Mesenchymal stem cell (in vitro differentiated cells and primary cell): ENCODE measurements at regions not wholly inside any gene's neighbourhood (a gene's known extent, or its start where the extent isn't known, plus 50 kb on each side); places are given as distances from the start of the nearest gene placed in this dataset.

Experiments
- DNase-seq: peaks from one replicate; pipeline ENCODE4 v3.0.0-alpha.2; 2013
- H2AFZ ChIP-seq: one replicate; pipeline ENCODE4 v1.6.1; 2013; ENCODE audit warnings: low read depth, mild to moderate bottlenecking, control low read depth, inconsistent platforms, low read length, moderate library complexity
- H2AK5ac ChIP-seq: 2 replicates; pipeline ENCODE4 v1.6.1; 2013; ENCODE audit warnings: low read length, moderate library complexity, mild to moderate bottlenecking, inconsistent platforms; ENCODE audit not compliant: severe bottlenecking
- H2BK120ac ChIP-seq: one replicate; pipeline ENCODE4 v1.6.1; 2013; ENCODE audit warnings: low read depth, mild to moderate bottlenecking, inconsistent platforms, low read length, moderate library complexity
- H2BK12ac ChIP-seq, 2 experiments: one replicate each; pipeline ENCODE4 v1.6.1; 2013; ENCODE audit warnings: inconsistent platforms in 2 of 2, low read length in 2 of 2, mild to moderate bottlenecking in 2 of 2, moderate library complexity in 2 of 2, control low read depth in 1 of 2
- H2BK15ac ChIP-seq: one replicate; pipeline ENCODE4 v1.6.1; 2013; ENCODE audit warnings: mild to moderate bottlenecking, low read depth, inconsistent platforms; ENCODE audit not compliant: poor library complexity, severe bottlenecking
- H2BK5ac ChIP-seq: 2 replicates; pipeline ENCODE4 v1.6.1; 2013; ENCODE audit warnings: low read depth, mild to moderate bottlenecking, low read length, control low read depth, inconsistent platforms; ENCODE audit not compliant: poor library complexity, severe bottlenecking
- H3K14ac ChIP-seq, 2 experiments: one replicate each; pipeline ENCODE4 v1.6.1; 2013; ENCODE audit warnings: inconsistent platforms in 2 of 2, low read length in 2 of 2, control low read depth in 1 of 2, mild to moderate bottlenecking in 1 of 2, moderate library complexity in 1 of 2
- H3K18ac ChIP-seq, 2 experiments: one replicate each; pipeline ENCODE4 v1.6.1; 2013; ENCODE audit warnings: inconsistent platforms in 2 of 2, low read length in 2 of 2, control low read depth in 1 of 2, low read depth in 1 of 2, mild to moderate bottlenecking in 1 of 2
- H3K23ac ChIP-seq, 2 experiments: one replicate each; pipeline ENCODE4 v1.6.1; 2013; ENCODE audit warnings: inconsistent platforms in 2 of 2, low read length in 2 of 2, mild to moderate bottlenecking in 2 of 2, moderate library complexity in 2 of 2, control low read depth in 1 of 2
- H3K27ac ChIP-seq: 2 replicates; pipeline ENCODE4 v1.5.1; 2013; ENCODE audit warnings: mild to moderate bottlenecking, moderate library complexity, low read length, control low read depth, inconsistent platforms; ENCODE audit not compliant: poor library complexity, severe bottlenecking
- H3K27me3 ChIP-seq, 2 experiments: 2 replicates each; pipeline versions ENCODE4 v1.6.1 to v1.7.0; 2013; ENCODE audit warnings: low read length in 2 of 2, mild to moderate bottlenecking in 2 of 2, moderate library complexity in 2 of 2, control low read depth in 1 of 2, inconsistent platforms in 1 of 2; ENCODE audit not compliant: control insufficient read depth in 1 of 2, insufficient read depth in 1 of 2
- H3K36me3 ChIP-seq, 2 experiments: 2 replicates each; pipeline versions ENCODE4 v1.6.1 to v1.7.0; 2013; ENCODE audit warnings: low read length in 2 of 2, control low read depth in 1 of 2, inconsistent platforms in 1 of 2, low read depth in 1 of 2, mild to moderate bottlenecking in 1 of 2; ENCODE audit not compliant: insufficient read depth in 2 of 2, control insufficient read depth in 1 of 2
- H3K4ac ChIP-seq, 2 experiments: one replicate each; pipeline ENCODE4 v1.6.1; 2013; ENCODE audit warnings: inconsistent platforms in 2 of 2, low read length in 2 of 2, mild to moderate bottlenecking in 2 of 2, moderate library complexity in 2 of 2, control low read depth in 1 of 2, low read depth in 1 of 2
- H3K4me1 ChIP-seq: 2 replicates; pipeline ENCODE4 v1.6.1; 2013; ENCODE audit warnings: low read depth, low read length, control low read depth; ENCODE audit not compliant: control insufficient read depth, insufficient read depth
- H3K4me2 ChIP-seq: 2 replicates; pipeline ENCODE4 v1.6.1; 2013; ENCODE audit warnings: low read length, mild to moderate bottlenecking, inconsistent platforms; ENCODE audit not compliant: poor library complexity, severe bottlenecking
- H3K4me3 ChIP-seq, 2 experiments: 2 replicates each; pipeline versions ENCODE4 v1.5.1 to v1.7.0; 2013; ENCODE audit warnings: low read length in 2 of 2, mild to moderate bottlenecking in 2 of 2, control low read depth in 1 of 2, low read depth in 1 of 2; ENCODE audit not compliant: insufficient read depth in 1 of 2
- H3K79me1 ChIP-seq: replicated peaks from 2 replicates; pipeline ENCODE4 v1.6.1; 2013; ENCODE audit warnings: mild to moderate bottlenecking, control low read depth, low read length, inconsistent platforms; ENCODE audit not compliant: poor library complexity, severe bottlenecking
- H3K9ac ChIP-seq: 2 replicates; pipeline ENCODE4 v1.7.0; 2013; ENCODE audit warnings: mild to moderate bottlenecking, low read length, moderate library complexity
- H3K9me3 ChIP-seq: 2 replicates; pipeline ENCODE4 v1.7.0; 2013; ENCODE audit warnings: mild to moderate bottlenecking, low read length; ENCODE audit not compliant: control insufficient read depth
- H4K8ac ChIP-seq: one replicate; pipeline ENCODE4 v1.6.1; 2013; ENCODE audit warnings: inconsistent platforms, mild to moderate bottlenecking, low read length, moderate library complexity
- H4K91ac ChIP-seq: one replicate; pipeline ENCODE4 v1.6.1; 2013; ENCODE audit warnings: mild to moderate bottlenecking, low read length, inconsistent platforms
- WGBS: methylation state at CpG from one replicate; pipeline ENCODE4 v1.1.7; 2013; ENCODE audit warnings: mixed read lengths; 5-methylcytosine and 5-hydroxymethylcytosine counted together

- Histone ChIP-seq H4K91ac (no peak overlapping the region), H3K4me2 (no peak overlapping the region), H3K4ac (no peak overlapping the region), H3K14ac (no peak overlapping the region), H3K23ac (no peak overlapping the region), H3K36me3 (peaks cover 0 to 3% of the 10 kb centered on the region in 2 experiments), H2AK5ac (no peak overlapping the region), H2AFZ (no peak overlapping the region), H3K4me1 (peaks cover 5% of the 10 kb centered on the region), H3K4me3 (no peak overlapping the region), H3K18ac (no peak overlapping the region), H2BK15ac (no peak overlapping the region), H4K8ac (no peak overlapping the region), H2BK5ac (no peak overlapping the region), H2BK12ac (no peak overlapping the region), H3K27ac (no peak overlapping the region), H3K9me3 (no peaks in the 10 kb centered on the region), H2BK120ac (no peak overlapping the region), H3K27me3 (no peaks in the 10 kb centered on the region), H3K9ac (peak overlapping the region; percentile 16), H3K79me1 (no peaks in the 10 kb centered on the region)
- no peak for DNase-seq
- WGBS = 83% methylated on average over 13 of the region's 15 CpGs
Measured at GRCh38 chr4:185965426-185966384, 103.3 kb upstream of the TLR3 start.

GRCh38 chr4:185966549-185966948 is 102.4 kb upstream of the TLR3 start:
- H2BK12ac ChIP-seq = no peak overlapping the region
- H4K8ac ChIP-seq = peak overlapping the region; percentile 2
- no peak overlapping the region for H4K91ac ChIP-seq
- no peak overlapping the region for H2BK5ac ChIP-seq
- H3K14ac ChIP-seq = no peak overlapping the region
- H2AK5ac ChIP-seq = no peak overlapping the region
- no peak overlapping the region for H3K4ac ChIP-seq
- no peak overlapping the region for H2BK120ac ChIP-seq
- no peak overlapping the region for H3K23ac ChIP-seq
- no peak overlapping the region for H2BK15ac ChIP-seq
- DNase-seq = no peak
- no peaks in the 10 kb centered on the region for H3K9me3 ChIP-seq
- no peak overlapping the region for H3K4me3 ChIP-seq
- peaks cover 5% of the 10 kb centered on the region for H3K4me1 ChIP-seq
- peak overlapping the region; percentile 39 for H3K27ac ChIP-seq
- no peak overlapping the region for H3K4me2 ChIP-seq
- no peak overlapping the region for H3K18ac ChIP-seq
- H3K27me3 ChIP-seq = no peaks in the 10 kb centered on the region
- no peak overlapping the region for H3K9ac ChIP-seq
- no peak overlapping the region for H2AFZ ChIP-seq
- 89% methylated on average over 8 of the region's 8 CpGs for WGBS
- no peaks in the 10 kb centered on the region for H3K79me1 ChIP-seq
- peaks cover 0 to 3% of the 10 kb centered on the region in 2 experiments for H3K36me3 ChIP-seq

- Histone ChIP-seq H4K8ac (no peak overlapping the region), H3K23ac (no peak overlapping the region), H2BK15ac (no peak overlapping the region), H2BK5ac (no peak overlapping the region), H3K4me3 (no peak overlapping the region), H2AFZ (no peak overlapping the region), H3K14ac (no peak overlapping the region), H3K36me3 (peaks cover 0 to 3% of the 10 kb centered on the region in 2 experiments), H3K79me1 (no peaks in the 10 kb centered on the region), H3K9ac (no peak overlapping the region), H2BK12ac (no peak overlapping the region), H2AK5ac (no peak overlapping the region), H3K4ac (no peak overlapping the region), H3K4me1 (peaks cover 5% of the 10 kb centered on the region), H3K18ac (no peak overlapping the region), H2BK120ac (no peak overlapping the region), H3K27ac (no peak overlapping the region), H3K9me3 (no peaks in the 10 kb centered on the region), H3K27me3 (no peaks in the 10 kb centered on the region), H3K4me2 (no peak overlapping the region), H4K91ac (no peak overlapping the region)
- 95% methylated on average over 2 of the region's 4 CpGs for WGBS
- DNase-seq = no peak
Measured at GRCh38 chr4:185966997-185967775, 101.8 kb upstream of the TLR3 start.

- no peaks in the 10 kb centered on the region for H3K9me3 ChIP-seq
- no peak overlapping the region for H3K9ac ChIP-seq
- no peak overlapping the region for H2BK120ac ChIP-seq
- no peaks in the 10 kb centered on the region for H3K27me3 ChIP-seq
- DNase-seq = no peak
- H3K23ac ChIP-seq = no peak overlapping the region
- peaks cover 5% of the 10 kb centered on the region for H3K4me1 ChIP-seq
- H3K36me3 ChIP-seq = peaks cover 0 to 3% of the 10 kb centered on the region in 2 experiments
- no peak overlapping the region for H2AK5ac ChIP-seq
- no peak overlapping the region for H2AFZ ChIP-seq
- no peak overlapping the region for H4K8ac ChIP-seq
- no peak overlapping the region for H2BK15ac ChIP-seq
- no peak overlapping the region for H3K18ac ChIP-seq
- H2BK5ac ChIP-seq = no peak overlapping the region
- no peak overlapping the region for H3K4ac ChIP-seq
- no peak overlapping the region for H2BK12ac ChIP-seq
- H3K4me3 ChIP-seq = no peak overlapping the region
- H4K91ac ChIP-seq = no peak overlapping the region
- no peaks in the 10 kb centered on the region for H3K79me1 ChIP-seq
- H3K4me2 ChIP-seq = no peak overlapping the region
- WGBS = 90% methylated on average over 1 of the region's 1 CpG
- H3K14ac ChIP-seq = peak overlapping the region in 1 of 2 experiments; percentile 75
- H3K27ac ChIP-seq = no peak overlapping the region
Measured at GRCh38 chr4:185969657-185970056, 99.3 kb upstream of the TLR3 start.
